ENCODE measurements at regions not wholly inside any gene's neighbourhood (a gene's known extent, or its start where the extent isn't known, plus 50 kb on each side); places are given as distances from the start of the nearest gene placed in this dataset.

DNA sequence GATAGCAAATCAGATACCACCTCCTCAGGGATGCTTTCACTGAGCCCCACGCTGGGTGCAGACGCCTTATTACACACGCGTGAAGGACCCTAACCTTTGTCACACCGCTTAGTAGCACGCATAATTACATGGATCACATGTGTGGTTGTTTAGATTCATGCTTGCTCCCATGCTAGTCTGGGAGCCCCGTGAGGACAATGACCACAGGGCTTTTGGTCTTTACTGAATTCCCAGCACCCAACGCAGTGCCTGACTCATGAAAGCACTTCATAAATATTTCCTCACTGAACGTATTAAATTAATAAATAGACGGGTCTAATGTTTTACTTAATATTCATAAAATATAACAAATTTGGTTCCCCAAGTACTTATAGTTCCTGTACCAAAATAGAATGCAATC is 132.5 kb downstream of the ALDH8A1 start:
- no peak for ATAC-seq
- TF ChIP-seq PPARA (CRISPR knock-in tag; IDR thresholded peaks at IDR 0.05; ENCODE audit: borderline replicate concordance) (no peak), CSDC2 (CRISPR knock-in tag; IDR thresholded peaks at IDR 0.05) (no peak), ZNF70 (CRISPR knock-in tag; IDR thresholded peaks at IDR 0.05) (no peak), ZNF565 (CRISPR knock-in tag; conservative IDR thresholded peaks at IDR 0.05; ENCODE audit: low read depth) (no peak), ZFP30 (CRISPR knock-in tag; IDR thresholded peaks at IDR 0.05) (no peak)
- TF ChIP-seq, protein P1, sequence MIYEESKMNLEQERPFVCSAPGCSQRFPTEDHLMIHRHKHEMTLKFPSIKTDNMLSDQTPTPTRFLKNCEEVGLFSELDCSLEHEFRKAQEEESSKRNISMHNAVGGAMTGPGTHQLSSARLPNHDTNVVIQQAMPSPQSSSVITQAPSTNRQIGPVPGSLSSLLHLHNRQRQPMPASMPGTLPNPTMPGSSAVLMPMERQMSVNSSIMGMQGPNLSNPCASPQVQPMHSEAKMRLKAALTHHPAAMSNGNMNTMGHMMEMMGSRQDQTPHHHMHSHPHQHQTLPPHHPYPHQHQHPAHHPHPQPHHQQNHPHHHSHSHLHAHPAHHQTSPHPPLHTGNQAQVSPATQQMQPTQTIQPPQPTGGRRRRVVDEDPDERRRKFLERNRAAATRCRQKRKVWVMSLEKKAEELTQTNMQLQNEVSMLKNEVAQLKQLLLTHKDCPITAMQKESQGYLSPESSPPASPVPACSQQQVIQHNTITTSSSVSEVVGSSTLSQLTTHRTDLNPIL (CRISPR knock-in tag; IDR thresholded peaks at IDR 0.05; ENCODE audit: low read depth) = no peak
- TF ChIP-seq, protein P2, sequence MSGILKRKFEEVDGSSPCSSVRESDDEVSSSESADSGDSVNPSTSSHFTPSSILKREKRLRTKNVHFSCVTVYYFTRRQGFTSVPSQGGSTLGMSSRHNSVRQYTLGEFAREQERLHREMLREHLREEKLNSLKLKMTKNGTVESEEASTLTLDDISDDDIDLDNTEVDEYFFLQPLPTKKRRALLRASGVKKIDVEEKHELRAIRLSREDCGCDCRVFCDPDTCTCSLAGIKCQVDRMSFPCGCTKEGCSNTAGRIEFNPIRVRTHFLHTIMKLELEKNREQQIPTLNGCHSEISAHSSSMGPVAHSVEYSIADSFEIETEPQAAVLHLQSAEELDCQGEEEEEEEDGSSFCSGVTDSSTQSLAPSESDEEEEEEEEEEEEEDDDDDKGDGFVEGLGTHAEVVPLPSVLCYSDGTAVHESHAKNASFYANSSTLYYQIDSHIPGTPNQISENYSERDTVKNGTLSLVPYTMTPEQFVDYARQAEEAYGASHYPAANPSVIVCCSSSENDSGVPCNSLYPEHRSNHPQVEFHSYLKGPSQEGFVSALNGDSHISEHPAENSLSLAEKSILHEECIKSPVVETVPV (CRISPR knock-in tag; IDR thresholded peaks at IDR 0.05) = no peak
- TF ChIP-seq, protein P3, sequence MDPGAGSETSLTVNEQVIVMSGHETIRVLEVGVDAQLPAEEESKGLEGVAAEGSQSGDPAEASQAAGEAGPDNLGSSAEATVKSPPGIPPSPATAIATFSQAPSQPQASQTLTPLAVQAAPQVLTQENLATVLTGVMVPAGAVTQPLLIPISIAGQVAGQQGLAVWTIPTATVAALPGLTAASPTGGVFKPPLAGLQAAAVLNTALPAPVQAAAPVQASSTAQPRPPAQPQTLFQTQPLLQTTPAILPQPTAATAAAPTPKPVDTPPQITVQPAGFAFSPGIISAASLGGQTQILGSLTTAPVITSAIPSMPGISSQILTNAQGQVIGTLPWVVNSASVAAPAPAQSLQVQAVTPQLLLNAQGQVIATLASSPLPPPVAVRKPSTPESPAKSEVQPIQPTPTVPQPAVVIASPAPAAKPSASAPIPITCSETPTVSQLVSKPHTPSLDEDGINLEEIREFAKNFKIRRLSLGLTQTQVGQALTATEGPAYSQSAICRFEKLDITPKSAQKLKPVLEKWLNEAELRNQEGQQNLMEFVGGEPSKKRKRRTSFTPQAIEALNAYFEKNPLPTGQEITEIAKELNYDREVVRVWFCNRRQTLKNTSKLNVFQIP (CRISPR knock-in tag; IDR thresholded peaks at IDR 0.05; ENCODE audit: borderline replicate concordance, low read depth) = no peak
- TF ChIP-seq, protein P4, sequence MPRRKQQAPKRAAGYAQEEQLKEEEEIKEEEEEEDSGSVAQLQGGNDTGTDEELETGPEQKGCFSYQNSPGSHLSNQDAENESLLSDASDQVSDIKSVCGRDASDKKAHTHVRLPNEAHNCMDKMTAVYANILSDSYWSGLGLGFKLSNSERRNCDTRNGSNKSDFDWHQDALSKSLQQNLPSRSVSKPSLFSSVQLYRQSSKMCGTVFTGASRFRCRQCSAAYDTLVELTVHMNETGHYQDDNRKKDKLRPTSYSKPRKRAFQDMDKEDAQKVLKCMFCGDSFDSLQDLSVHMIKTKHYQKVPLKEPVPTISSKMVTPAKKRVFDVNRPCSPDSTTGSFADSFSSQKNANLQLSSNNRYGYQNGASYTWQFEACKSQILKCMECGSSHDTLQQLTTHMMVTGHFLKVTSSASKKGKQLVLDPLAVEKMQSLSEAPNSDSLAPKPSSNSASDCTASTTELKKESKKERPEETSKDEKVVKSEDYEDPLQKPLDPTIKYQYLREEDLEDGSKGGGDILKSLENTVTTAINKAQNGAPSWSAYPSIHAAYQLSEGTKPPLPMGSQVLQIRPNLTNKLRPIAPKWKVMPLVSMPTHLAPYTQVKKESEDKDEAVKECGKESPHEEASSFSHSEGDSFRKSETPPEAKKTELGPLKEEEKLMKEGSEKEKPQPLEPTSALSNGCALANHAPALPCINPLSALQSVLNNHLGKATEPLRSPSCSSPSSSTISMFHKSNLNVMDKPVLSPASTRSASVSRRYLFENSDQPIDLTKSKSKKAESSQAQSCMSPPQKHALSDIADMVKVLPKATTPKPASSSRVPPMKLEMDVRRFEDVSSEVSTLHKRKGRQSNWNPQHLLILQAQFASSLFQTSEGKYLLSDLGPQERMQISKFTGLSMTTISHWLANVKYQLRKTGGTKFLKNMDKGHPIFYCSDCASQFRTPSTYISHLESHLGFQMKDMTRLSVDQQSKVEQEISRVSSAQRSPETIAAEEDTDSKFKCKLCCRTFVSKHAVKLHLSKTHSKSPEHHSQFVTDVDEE (CRISPR knock-in tag; IDR thresholded peaks at IDR 0.05) = no peak

DNA sequence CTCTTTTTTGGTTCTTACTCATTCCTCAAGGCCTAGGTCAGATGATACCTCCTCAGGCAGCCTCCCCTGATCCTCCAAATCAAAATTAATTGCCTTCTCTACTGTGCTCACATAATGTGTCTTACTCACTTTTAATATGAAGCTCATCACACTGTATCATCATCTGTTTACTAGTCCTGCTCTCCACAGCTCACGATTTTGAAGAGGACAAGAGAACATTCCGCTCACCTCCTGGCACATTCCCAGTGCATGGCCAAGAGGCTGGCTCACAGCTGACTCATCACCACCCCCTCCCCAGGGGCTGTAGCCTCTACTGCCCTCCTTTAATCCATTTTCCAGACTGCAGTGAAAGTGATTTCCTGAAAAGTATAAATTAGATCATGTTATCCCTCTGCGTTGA is 133.1 kb downstream of the ALDH8A1 start:
- no peak for TF ChIP-seq ZNF565 (CRISPR knock-in tag; conservative IDR thresholded peaks at IDR 0.05; ENCODE audit: low read depth)
- TF ChIP-seq ZFP30 (CRISPR knock-in tag; IDR thresholded peaks at IDR 0.05) = no peak
- no peak for TF ChIP-seq TOX (CRISPR knock-in tag; IDR thresholded peaks at IDR 0.05; ENCODE audit: borderline replicate concordance)
- TF ChIP-seq, protein P2 (CRISPR knock-in tag; IDR thresholded peaks at IDR 0.05) = no peak
- TF ChIP-seq, protein P4 (CRISPR knock-in tag; IDR thresholded peaks at IDR 0.05) = no peak
- peak; percentile 61 for ATAC-seq

DNA sequence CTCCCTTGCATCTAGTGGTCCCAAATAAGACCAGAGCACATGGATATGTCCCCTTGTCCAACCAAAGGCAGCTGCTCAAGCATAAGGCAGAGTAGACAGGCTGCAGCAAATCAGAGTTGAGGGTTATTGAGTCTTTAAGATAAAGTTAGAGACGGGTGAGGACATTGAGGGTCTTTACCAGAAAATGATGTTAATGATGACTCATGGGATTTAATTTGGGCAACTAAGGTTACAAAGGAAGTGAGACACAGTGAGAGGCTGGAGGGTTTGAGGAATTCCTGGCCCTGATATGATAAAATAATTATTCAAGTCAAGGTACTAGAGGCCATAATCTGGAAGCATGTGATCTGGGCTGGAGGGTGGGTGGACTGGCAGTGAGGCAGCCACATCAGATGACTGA is 133.6 kb downstream of the ALDH8A1 start:
- ATAC-seq = no peak
- no peak for TF ChIP-seq ZFP3 (CRISPR knock-in tag; IDR thresholded peaks at IDR 0.05)
- TF ChIP-seq, protein P3 (CRISPR knock-in tag; IDR thresholded peaks at IDR 0.05; ENCODE audit: borderline replicate concordance, low read depth) = no peak
- no peak for TF ChIP-seq ZFP30 (CRISPR knock-in tag; IDR thresholded peaks at IDR 0.05)
- TF ChIP-seq, protein P4 (CRISPR knock-in tag; IDR thresholded peaks at IDR 0.05) = no peak
- no peak for TF ChIP-seq RARB (CRISPR knock-in tag; IDR thresholded peaks at IDR 0.05)
- TF ChIP-seq ZC3H10 (CRISPR knock-in tag; IDR thresholded peaks at IDR 0.05) = no peak
- TF ChIP-seq TCF4 (CRISPR knock-in tag; IDR thresholded peaks at IDR 0.05; ENCODE audit: borderline replicate concordance) = no peak
- no peak for TF ChIP-seq ZNF8 (CRISPR knock-in tag; IDR thresholded peaks at IDR 0.05)
- TF ChIP-seq, protein P1 (CRISPR knock-in tag; IDR thresholded peaks at IDR 0.05; ENCODE audit: low read depth) = no peak
- TF ChIP-seq CSDC2 (CRISPR knock-in tag; IDR thresholded peaks at IDR 0.05) = no peak
- TF ChIP-seq ESRRG (CRISPR knock-in tag; IDR thresholded peaks at IDR 0.05) = no peak
- TF ChIP-seq TOX (CRISPR knock-in tag; IDR thresholded peaks at IDR 0.05; ENCODE audit: borderline replicate concordance) = no peak
- TF ChIP-seq PPARA (CRISPR knock-in tag; IDR thresholded peaks at IDR 0.05; ENCODE audit: borderline replicate concordance) = no peak
- TF ChIP-seq ZNF565 (CRISPR knock-in tag; conservative IDR thresholded peaks at IDR 0.05; ENCODE audit: low read depth) = no peak
- no peak for TF ChIP-seq ISL1 (CRISPR knock-in tag; IDR thresholded peaks at IDR 0.05)

Data from SK-N-SH treated with all-trans-retinoic acid at 6 μM for 48 hours (cell line).